Hepatocyte (in vitro differentiated cells): ENCODE measurements at regions not wholly inside any gene's neighbourhood (a gene's known extent, or its start where the extent isn't known, plus 50 kb on each side); places are given as distances from the start of the nearest gene placed in this dataset.

Experiments used
- DNase-seq: peaks from one replicate; pipeline ENCODE4 v3.0.0-alpha.2; 2016; ENCODE audit warnings: low spot score
- H2AFZ ChIP-seq: fragments of 200-600 bp; sonication (generic); 2 replicates; pipeline ENCODE4 v1.6.0; 2016; ENCODE audit warnings: antibody characterized with exemption, mild to moderate bottlenecking
- H3K27ac ChIP-seq: fragments of 200-600 bp; sonication (generic); 2 replicates; pipeline ENCODE4 v1.5.1; 2016; ENCODE audit warnings: mild to moderate bottlenecking
- H3K27me3 ChIP-seq: fragments of 200-600 bp; sonication (generic); 2 replicates; pipeline ENCODE4 v1.6.1; 2016
- H3K36me3 ChIP-seq: fragments of 200-600 bp; sonication (generic); replicated peaks from 2 replicates; pipeline ENCODE4 v1.5.1; 2016; ENCODE audit warnings: low read depth; ENCODE audit not compliant: insufficient read depth
- H3K4me1 ChIP-seq: fragments of 200-600 bp; sonication (generic); 2 replicates; pipeline ENCODE4 v1.5.1; 2016; ENCODE audit warnings: mild to moderate bottlenecking, moderate library complexity; ENCODE audit not compliant: insufficient read depth
- H3K4me2 ChIP-seq: fragments of 200-600 bp; sonication (generic); 2 replicates; pipeline ENCODE4 v1.6.0; 2016
- H3K4me3 ChIP-seq: fragments of 200-600 bp; sonication (generic); 2 replicates; pipeline ENCODE4 v1.5.1; 2016; ENCODE audit warnings: mild to moderate bottlenecking
- H3K79me2 ChIP-seq: fragments of 200-600 bp; sonication (generic); 2 replicates; pipeline ENCODE4 v1.6.0; 2017; ENCODE audit warnings: mild to moderate bottlenecking
- H3K9me2 ChIP-seq: fragments of 200-600 bp; sonication (generic); replicated peaks from 2 replicates; pipeline ENCODE4 v1.6.0; 2017; ENCODE audit warnings: mild to moderate bottlenecking; ENCODE audit not compliant: insufficient read depth
- H3K9me3 ChIP-seq: fragments of 200-600 bp; sonication (generic); 2 replicates; pipeline ENCODE4 v1.5.1; 2016; ENCODE audit warnings: low read depth, mild to moderate bottlenecking
- H4K20me1 ChIP-seq: fragments of 200-600 bp; sonication (generic); 2 replicates; pipeline ENCODE4 v1.6.0; 2016; ENCODE audit warnings: mild to moderate bottlenecking; ENCODE audit not compliant: insufficient read depth, poor library complexity, severe bottlenecking
- CTCF ChIP-seq: fragments of 200-600 bp; sonication (generic); IDR thresholded peaks from 2 replicates; pipeline ENCODE4 v1.5.1; 2016; ENCODE audit warnings: antibody characterized with exemption, mild to moderate bottlenecking; ENCODE audit not compliant: poor library complexity
- EZH2 ChIP-seq: fragments of 200-600 bp; sonication (generic); IDR thresholded peaks from 2 replicates; pipeline ENCODE4 v1.6.1; 2016; ENCODE audit warnings: antibody characterized with exemption, mild to moderate bottlenecking, borderline replicate concordance
- EZH2phosphoT487 ChIP-seq: fragments of 200-600 bp; sonication (generic); IDR thresholded peaks from one replicate; pipeline ENCODE4 v1.6.1; 2018; ENCODE audit warnings: antibody characterized with exemption, mild to moderate bottlenecking, low read depth, moderate library complexity; ENCODE audit not compliant: unreplicated experiment, severe bottlenecking
- WGBS: methylation state at CpG from one replicate; pipeline ENCODE4 v1.1.6; 2016; ENCODE audit warnings: low lambda C conversion rate; ENCODE audit errors: missing lambda C conversion rate; 5-methylcytosine and 5-hydroxymethylcytosine counted together

GRCh38 chr4:124965497-124965891 lies 253.0 kb upstream of the ANKRD50 start:
- Histone ChIP-seq H3K27me3 (no peaks in the 10 kb centered on the region), H3K36me3 (no peaks in the 10 kb centered on the region), H3K4me3 (no peak overlapping the region), H3K9me3 (peaks cover 4% of the 10 kb centered on the region), H2AFZ (no peak overlapping the region), H3K4me2 (no peak overlapping the region), H3K4me1 (no peaks in the 10 kb centered on the region), H3K9me2 (no peaks in the 10 kb centered on the region), H3K79me2 (no peaks in the 10 kb centered on the region), H3K27ac (no peak overlapping the region), H4K20me1 (no peaks in the 10 kb centered on the region)
- TF ChIP-seq CTCF (no peak), EZH2phosphoT487 (no peak), EZH2 (no peak)
- DNase-seq: no peak
- WGBS: 89% methylated on average over 1 of the region's 1 CpG

- Histone ChIP-seq H3K79me2 (no peaks in the 10 kb centered on the region), H3K4me2 (no peak overlapping the region), H3K9me2 (no peaks in the 10 kb centered on the region), H3K9me3 (peaks cover 5% of the 10 kb centered on the region), H3K36me3 (no peaks in the 10 kb centered on the region), H3K4me1 (no peaks in the 10 kb centered on the region), H3K4me3 (no peak overlapping the region), H4K20me1 (no peaks in the 10 kb centered on the region), H3K27ac (no peak overlapping the region), H2AFZ (no peak overlapping the region), H3K27me3 (no peaks in the 10 kb centered on the region)
- no peak for TF ChIP-seq EZH2
- TF ChIP-seq CTCF: no peak
- no peak for TF ChIP-seq EZH2phosphoT487
- no peak for DNase-seq
- WGBS: 80% methylated on average over 5 of the region's 5 CpGs
Observed at GRCh38 chr4:124964852-124965496, 252.4 kb upstream of the ANKRD50 start.

GRCh38 chr4:124964251-124964650 lies 251.7 kb upstream of the ANKRD50 start:
- H3K9me2 ChIP-seq: no peaks in the 10 kb centered on the region
- TF ChIP-seq EZH2phosphoT487: no peak
- no peak for TF ChIP-seq EZH2
- TF ChIP-seq CTCF: no peak
- no peaks in the 10 kb centered on the region for H3K27me3 ChIP-seq
- H2AFZ ChIP-seq: no peak overlapping the region
- DNase-seq: no peak
- H3K4me1 ChIP-seq: no peaks in the 10 kb centered on the region
- no peaks in the 10 kb centered on the region for H4K20me1 ChIP-seq
- no peaks in the 10 kb centered on the region for H3K36me3 ChIP-seq
- no peak overlapping the region for H3K4me2 ChIP-seq
- H3K4me3 ChIP-seq: no peak overlapping the region
- H3K79me2 ChIP-seq: no peaks in the 10 kb centered on the region
- H3K9me3 ChIP-seq: peaks cover 5% of the 10 kb centered on the region
- H3K27ac ChIP-seq: no peak overlapping the region
- WGBS: 63% methylated on average over 2 of the region's 2 CpGs
